Epithelial cell of esophagus (primary cell): ENCODE measurements at regions not wholly inside any gene's neighbourhood (a gene's known extent, or its start where the extent isn't known, plus 50 kb on each side); places are given as distances from the start of the nearest gene placed in this dataset.
A peak's percentile ranks its signal among the peaks of the same experiment; 100 is the strongest.
"Not testable (repeated sequence)": the region's sequence is repeated elsewhere in the genome, so short reads cannot be mapped to it uniquely, and the experiment has no call there.

Source experiments
- DNase-seq: peaks from one replicate; pipeline ENCODE4 v3.0.0; 2010; ENCODE audit warnings: low read depth
- H3K4me3 ChIP-seq: 2 replicates; pipeline ENCODE4 v1.5.1; 2011; ENCODE audit warnings: mild to moderate bottlenecking, low read length, control low read depth
- TF ChIP-seq, protein P1 (sequence below): IDR thresholded peaks from 2 replicates; pipeline ENCODE4 v1.5.1; 2011; ENCODE audit warnings: low read depth, mild to moderate bottlenecking, low read length, control low read depth, inconsistent platforms; ENCODE audit not compliant: insufficient read depth; ENCODE audit errors: missing control alignments

DNA sequence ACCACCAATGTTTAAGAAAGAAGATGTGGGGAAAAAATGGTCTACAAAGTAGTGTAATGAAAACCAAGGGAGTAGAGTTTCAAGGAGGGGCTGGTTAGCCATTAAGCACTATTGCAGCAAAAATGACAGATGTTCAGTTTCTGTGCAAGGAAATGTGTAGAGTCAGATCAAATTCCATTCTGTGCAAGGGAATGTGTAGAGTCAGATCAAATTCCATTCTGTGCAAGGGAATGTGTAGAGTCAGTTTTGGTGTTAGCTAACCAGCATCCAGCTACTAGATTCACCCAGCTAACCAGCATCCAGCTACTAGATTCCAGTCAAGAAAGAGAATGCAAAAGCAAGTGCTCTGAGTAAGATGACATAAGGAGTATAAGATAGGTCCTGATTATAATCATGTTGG, 208.8 kb downstream of the COX18 start:
- no peak overlapping the region for H3K4me3 ChIP-seq
- TF ChIP-seq, protein P1, sequence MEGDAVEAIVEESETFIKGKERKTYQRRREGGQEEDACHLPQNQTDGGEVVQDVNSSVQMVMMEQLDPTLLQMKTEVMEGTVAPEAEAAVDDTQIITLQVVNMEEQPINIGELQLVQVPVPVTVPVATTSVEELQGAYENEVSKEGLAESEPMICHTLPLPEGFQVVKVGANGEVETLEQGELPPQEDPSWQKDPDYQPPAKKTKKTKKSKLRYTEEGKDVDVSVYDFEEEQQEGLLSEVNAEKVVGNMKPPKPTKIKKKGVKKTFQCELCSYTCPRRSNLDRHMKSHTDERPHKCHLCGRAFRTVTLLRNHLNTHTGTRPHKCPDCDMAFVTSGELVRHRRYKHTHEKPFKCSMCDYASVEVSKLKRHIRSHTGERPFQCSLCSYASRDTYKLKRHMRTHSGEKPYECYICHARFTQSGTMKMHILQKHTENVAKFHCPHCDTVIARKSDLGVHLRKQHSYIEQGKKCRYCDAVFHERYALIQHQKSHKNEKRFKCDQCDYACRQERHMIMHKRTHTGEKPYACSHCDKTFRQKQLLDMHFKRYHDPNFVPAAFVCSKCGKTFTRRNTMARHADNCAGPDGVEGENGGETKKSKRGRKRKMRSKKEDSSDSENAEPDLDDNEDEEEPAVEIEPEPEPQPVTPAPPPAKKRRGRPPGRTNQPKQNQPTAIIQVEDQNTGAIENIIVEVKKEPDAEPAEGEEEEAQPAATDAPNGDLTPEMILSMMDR: no peak
- no peak for DNase-seq

DNA sequence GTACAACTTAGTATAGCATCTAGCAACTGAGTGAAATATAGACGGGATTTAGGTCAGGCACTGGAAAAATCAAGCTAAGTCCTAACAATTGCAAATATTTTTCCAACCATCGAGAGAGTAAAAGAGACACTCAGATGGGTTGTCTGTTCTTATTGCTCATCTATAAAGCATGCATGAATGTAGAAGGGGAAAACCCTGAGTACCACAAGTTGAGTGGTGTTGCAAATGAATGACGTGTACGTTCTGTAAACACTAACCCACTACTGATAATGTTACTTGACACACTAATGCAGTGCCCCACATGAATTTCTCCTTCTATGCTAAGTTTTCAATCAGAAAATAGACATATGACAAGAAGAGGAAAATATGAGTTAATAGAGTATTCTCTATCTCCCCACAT, 211.2 kb downstream of the COX18 start:
- DNase-seq: peak; percentile 60
- TF ChIP-seq, protein P1: no peak
- no peak overlapping the region for H3K4me3 ChIP-seq

DNA sequence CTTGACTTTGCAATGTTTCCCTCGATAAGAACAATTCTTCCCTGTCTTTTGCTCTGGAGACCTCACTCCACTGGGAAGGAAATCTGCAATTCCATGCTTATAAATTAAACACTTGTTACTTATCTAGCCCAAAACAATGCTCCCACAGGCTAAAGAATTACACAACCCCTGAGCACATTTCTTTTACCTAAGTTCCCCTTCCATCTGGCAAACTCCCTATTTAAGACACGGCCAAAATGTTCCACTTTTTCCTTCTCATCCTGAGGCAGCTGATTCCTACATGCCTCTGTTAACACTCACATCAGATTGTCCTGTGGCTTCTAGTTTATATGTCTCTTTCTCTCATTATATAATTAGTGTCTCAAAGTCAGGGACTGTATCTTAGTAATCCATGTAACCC, 211.7 kb downstream of the COX18 start:
- TF ChIP-seq, protein P1: no peak
- no peak for DNase-seq
- no peak overlapping the region for H3K4me3 ChIP-seq

DNA sequence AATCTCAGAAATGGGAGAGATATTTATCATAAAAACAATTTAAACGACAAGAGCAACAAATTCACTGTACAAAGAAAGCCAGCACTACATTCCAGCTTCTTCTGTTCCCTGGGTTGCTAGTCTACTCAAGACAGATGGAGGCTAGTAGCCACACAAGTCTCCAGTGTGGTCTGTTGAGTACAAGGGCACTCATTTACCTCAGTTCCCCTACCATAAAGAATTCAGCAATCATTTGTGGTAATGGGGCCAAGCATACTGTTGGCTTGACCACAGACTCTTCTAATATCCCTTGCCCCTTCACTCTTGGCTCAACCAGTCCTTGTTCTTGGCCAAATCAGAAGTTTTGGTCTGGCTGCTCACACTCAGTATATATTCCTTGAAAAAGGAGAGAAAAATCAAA, 212.3 kb downstream of the COX18 start:
- H3K4me3 ChIP-seq: no peak overlapping the region
- TF ChIP-seq, protein P1: no peak
- DNase-seq: no peak

DNA sequence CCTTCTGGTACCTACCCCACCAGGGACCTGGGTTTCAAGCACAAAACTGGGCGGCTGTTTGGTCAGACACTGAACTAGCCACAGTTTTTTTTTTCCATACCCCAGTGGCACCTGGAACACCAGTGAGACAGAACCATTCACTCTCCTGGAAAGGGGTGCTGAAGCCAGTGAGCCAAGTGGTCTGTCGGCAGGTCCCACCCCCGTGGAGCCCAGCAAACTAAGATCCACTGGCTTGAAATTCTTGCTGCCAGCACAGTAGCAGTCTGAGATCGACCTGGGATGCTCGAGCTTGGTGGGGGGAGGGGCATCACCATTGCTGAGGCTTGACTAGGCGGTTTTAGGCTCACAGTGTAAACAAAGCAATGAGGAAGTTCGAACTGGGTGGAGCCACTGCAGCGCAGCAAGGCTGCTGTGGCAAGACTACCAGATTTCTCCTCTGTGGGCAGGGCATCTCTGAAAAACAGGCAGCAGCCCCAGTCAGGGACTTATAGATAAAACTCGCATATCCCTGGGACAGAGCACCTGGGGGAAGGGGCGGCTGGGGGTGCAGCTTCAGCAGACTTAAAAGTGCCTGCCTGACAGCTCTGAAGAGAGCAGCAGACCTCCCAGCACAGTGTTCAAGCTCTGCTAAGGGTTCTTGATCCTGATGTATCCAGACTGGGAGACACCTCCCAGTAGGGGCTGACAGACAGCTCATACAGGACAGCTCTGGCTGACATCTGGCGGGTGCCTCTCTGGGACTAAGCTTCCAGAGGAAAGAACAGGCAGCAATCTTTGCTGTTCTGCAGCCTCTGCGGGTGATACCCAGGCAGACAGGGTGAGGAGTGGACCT, 223.0 kb downstream of the COX18 start:
- peak; percentile 68 for DNase-seq
- no peak overlapping the region for H3K4me3 ChIP-seq
- TF ChIP-seq, protein P1: no peak

DNA sequence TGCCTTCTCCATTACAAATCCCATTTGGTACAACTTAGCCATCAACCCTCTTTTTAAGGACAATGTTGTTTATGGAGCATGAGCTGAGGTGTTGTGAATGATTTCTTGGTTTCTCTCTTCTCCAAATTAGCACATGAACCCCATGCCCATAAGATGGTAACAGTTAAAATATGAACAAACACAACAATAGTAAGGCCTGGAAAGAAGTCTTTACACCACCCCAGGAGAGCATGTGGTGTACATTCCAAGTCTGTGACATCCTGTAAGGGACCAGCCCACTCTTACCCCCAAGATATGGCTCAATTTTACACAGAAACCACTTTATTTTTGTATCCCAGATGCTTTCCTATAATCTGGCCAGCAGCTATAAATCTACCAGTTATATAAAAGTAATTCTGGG, 226.1 kb downstream of the COX18 start:
- no peak overlapping the region for H3K4me3 ChIP-seq
- TF ChIP-seq, protein P1: no peak
- no peak for DNase-seq

DNA sequence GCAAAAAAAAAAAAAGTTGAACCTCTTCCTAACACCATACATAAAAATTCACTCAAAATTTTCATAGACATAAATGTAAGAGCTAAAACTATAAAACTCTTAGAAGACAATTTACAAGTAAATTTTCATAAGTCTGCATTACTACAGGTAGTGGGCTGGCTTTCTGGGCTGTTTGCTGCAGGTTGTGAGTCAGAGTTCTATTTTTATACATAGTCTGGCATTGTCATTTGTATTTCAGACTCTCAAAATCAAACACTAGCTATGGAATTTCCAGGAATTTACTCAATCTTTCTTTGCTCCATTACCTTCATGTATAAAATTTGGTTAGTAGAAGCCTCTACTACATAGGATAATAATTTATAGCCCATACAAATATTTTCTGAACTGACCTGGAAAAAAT, 227.2 kb downstream of the COX18 start:
- no peak overlapping the region for H3K4me3 ChIP-seq
- TF ChIP-seq, protein P1: no peak
- peak; percentile 13 for DNase-seq

DNA sequence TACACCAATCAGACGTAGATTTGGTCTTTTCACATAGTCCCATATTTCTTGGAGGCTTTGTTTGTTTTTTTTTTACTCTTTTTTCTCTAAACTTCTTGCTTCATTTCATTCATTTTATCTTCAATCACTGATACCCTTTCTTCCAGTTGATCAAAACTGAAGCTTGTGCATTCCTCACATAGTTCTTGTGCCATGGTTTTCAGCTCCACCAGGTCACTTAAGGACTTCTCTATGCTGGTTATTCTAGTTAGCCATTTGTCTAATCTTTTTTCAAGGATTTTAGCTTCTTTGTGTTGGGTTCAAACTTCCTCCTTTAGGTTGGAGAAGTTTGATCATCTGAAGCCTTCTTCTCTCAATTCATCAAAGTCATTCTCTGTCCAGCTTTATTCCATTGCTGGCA, 229.3 kb downstream of the COX18 start:
- not testable (repeated sequence) for DNase-seq, H3K4me3 ChIP-seq
